NAMALWA (cell line): ENCODE measurements at regions not wholly inside any gene's neighbourhood (a gene's known extent, or its start where the extent isn't known, plus 50 kb on each side); places are given as distances from the start of the nearest gene placed in this dataset.
"Not testable (repeated sequence)": the region's sequence is repeated elsewhere in the genome, so short reads cannot be mapped to it uniquely, and the experiment has no call there.

Experiments used
- DNase-seq: peaks from one replicate; pipeline ENCODE4 v3.0.0-alpha.2; 2015; ENCODE audit warnings: low spot score

- not testable (repeated sequence) for DNase-seq
Observed at GRCh38 chr5:85657328-85657727, 960.4 kb upstream of the COX7C start.

GRCh38 chr5:85662969-85663707 is 954.6 kb upstream of the COX7C start:
- DNase-seq: not testable (repeated sequence)

GRCh38 chr5:85663708-85664031 is 954.1 kb upstream of the COX7C start:
- DNase-seq: no peak

GRCh38 chr5:85670417-85670816 is 947.3 kb upstream of the COX7C start:
- no peak for DNase-seq

- no peak for DNase-seq
Observed at GRCh38 chr5:85671223-85671970, 946.3 kb upstream of the COX7C start.

- no peak for DNase-seq
Observed at GRCh38 chr5:85681871-85682270, 935.9 kb upstream of the COX7C start.

GRCh38 chr5:85684351-85684750 is 933.4 kb upstream of the COX7C start:
- no peak for DNase-seq

GRCh38 chr5:85703296-85703695 is 914.4 kb upstream of the COX7C start:
- DNase-seq: no peak

GRCh38 chr5:85709728-85710127 is 908.0 kb upstream of the COX7C start:
- no peak for DNase-seq

- DNase-seq: no peak
Observed at GRCh38 chr5:85716344-85717202, 901.2 kb upstream of the COX7C start.

- no peak for DNase-seq
Observed at GRCh38 chr5:85717203-85717563, 900.6 kb upstream of the COX7C start.

- DNase-seq: no peak
Observed at GRCh38 chr5:85732185-85732584, 885.6 kb upstream of the COX7C start.

GRCh38 chr5:85741972-85742371 is 875.8 kb upstream of the COX7C start:
- DNase-seq: no peak

GRCh38 chr5:85760519-85760918 is 857.2 kb upstream of the COX7C start:
- DNase-seq: no peak

GRCh38 chr5:85769347-85769746 is 848.4 kb upstream of the COX7C start:
- DNase-seq: no peak

- DNase-seq: no peak
Observed at GRCh38 chr5:85784746-85785145, 833.0 kb upstream of the COX7C start.

- no peak for DNase-seq
Observed at GRCh38 chr5:85813146-85813545, 804.6 kb upstream of the COX7C start.

GRCh38 chr5:85814596-85814995 is 803.1 kb upstream of the COX7C start:
- DNase-seq: no peak

GRCh38 chr5:85823462-85824426 is 794.0 kb upstream of the COX7C start:
- no peak for DNase-seq

GRCh38 chr5:85838781-85839180 is 779.0 kb upstream of the COX7C start:
- no peak for DNase-seq

- DNase-seq: no peak
Observed at GRCh38 chr5:85841653-85842052, 776.1 kb upstream of the COX7C start.

- no peak for DNase-seq
Observed at GRCh38 chr5:85843535-85843934, 774.2 kb upstream of the COX7C start.
